Panc1 (cell line): ENCODE measurements at regions not wholly inside any gene's neighbourhood (a gene's known extent, or its start where the extent isn't known, plus 50 kb on each side); places are given as distances from the start of the nearest gene placed in this dataset.

Source experiments
- POLR2AphosphoS5 ChIP-seq: IDR thresholded peaks from 2 replicates; pipeline ENCODE4 v1.6.1; 2012; ENCODE audit warnings: mild to moderate bottlenecking, low read depth, low read length, moderate library complexity
- SIN3A ChIP-seq: IDR thresholded peaks from 2 replicates; pipeline ENCODE4 v1.6.1; 2012; ENCODE audit warnings: low read depth, mild to moderate bottlenecking, low read length, moderate library complexity, borderline replicate concordance; ENCODE audit not compliant: insufficient read depth
- TCF7L2 ChIP-seq: IDR thresholded peaks from 2 replicates; pipeline ENCODE4 v1.6.1; 2011; ENCODE audit warnings: mild to moderate bottlenecking, low read depth, low read length, inconsistent platforms
- TF ChIP-seq, protein P1 (sequence below): fragments of 450-650 bp; IDR thresholded peaks from 2 replicates; pipeline ENCODE4 v1.5.1; 2017; ENCODE audit warnings: mild to moderate bottlenecking
- TF ChIP-seq, protein P2 (sequence below), 2 experiments: IDR thresholded peaks; 2 replicates each; pipeline ENCODE4 v1.6.1; 2011 to 2012; ENCODE audit warnings: low read depth in 2 of 2, control low read depth in 1 of 2, low read length in 1 of 2, mild to moderate bottlenecking in 1 of 2, moderate library complexity in 1 of 2; ENCODE audit not compliant: insufficient read depth in 1 of 2

DNA sequence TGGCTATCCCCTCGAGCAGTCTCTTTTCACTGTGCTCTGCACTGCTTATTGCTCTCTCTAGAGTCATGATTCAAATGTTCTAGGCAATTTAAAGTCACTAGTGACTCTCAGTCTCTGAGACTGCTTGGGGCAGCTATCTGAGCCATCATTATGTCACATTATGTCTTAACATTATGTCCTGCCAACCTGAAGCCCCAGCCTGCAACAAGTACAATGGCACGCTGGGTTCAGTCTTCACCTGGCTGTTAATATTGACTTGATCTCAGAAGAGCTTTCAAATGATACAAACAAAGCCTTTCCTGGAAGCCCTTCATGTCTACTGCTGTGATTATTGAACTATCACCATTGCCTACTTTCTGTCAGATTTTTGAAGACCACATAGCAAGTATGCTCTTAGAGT is 128.1 kb upstream of the GRM7 start:
- TF ChIP-seq POLR2AphosphoS5, result no peak
- TF ChIP-seq, protein P1, sequence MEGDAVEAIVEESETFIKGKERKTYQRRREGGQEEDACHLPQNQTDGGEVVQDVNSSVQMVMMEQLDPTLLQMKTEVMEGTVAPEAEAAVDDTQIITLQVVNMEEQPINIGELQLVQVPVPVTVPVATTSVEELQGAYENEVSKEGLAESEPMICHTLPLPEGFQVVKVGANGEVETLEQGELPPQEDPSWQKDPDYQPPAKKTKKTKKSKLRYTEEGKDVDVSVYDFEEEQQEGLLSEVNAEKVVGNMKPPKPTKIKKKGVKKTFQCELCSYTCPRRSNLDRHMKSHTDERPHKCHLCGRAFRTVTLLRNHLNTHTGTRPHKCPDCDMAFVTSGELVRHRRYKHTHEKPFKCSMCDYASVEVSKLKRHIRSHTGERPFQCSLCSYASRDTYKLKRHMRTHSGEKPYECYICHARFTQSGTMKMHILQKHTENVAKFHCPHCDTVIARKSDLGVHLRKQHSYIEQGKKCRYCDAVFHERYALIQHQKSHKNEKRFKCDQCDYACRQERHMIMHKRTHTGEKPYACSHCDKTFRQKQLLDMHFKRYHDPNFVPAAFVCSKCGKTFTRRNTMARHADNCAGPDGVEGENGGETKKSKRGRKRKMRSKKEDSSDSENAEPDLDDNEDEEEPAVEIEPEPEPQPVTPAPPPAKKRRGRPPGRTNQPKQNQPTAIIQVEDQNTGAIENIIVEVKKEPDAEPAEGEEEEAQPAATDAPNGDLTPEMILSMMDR, result no peak
- TF ChIP-seq, protein P2, sequence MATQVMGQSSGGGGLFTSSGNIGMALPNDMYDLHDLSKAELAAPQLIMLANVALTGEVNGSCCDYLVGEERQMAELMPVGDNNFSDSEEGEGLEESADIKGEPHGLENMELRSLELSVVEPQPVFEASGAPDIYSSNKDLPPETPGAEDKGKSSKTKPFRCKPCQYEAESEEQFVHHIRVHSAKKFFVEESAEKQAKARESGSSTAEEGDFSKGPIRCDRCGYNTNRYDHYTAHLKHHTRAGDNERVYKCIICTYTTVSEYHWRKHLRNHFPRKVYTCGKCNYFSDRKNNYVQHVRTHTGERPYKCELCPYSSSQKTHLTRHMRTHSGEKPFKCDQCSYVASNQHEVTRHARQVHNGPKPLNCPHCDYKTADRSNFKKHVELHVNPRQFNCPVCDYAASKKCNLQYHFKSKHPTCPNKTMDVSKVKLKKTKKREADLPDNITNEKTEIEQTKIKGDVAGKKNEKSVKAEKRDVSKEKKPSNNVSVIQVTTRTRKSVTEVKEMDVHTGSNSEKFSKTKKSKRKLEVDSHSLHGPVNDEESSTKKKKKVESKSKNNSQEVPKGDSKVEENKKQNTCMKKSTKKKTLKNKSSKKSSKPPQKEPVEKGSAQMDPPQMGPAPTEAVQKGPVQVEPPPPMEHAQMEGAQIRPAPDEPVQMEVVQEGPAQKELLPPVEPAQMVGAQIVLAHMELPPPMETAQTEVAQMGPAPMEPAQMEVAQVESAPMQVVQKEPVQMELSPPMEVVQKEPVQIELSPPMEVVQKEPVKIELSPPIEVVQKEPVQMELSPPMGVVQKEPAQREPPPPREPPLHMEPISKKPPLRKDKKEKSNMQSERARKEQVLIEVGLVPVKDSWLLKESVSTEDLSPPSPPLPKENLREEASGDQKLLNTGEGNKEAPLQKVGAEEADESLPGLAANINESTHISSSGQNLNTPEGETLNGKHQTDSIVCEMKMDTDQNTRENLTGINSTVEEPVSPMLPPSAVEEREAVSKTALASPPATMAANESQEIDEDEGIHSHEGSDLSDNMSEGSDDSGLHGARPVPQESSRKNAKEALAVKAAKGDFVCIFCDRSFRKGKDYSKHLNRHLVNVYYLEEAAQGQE (IDR thresholded peaks at IDR 0.05; ENCODE audit: insufficient read depth in 1 of 2, low read depth in 2 of 2, low read length in 1 of 2), result no peak
- TF ChIP-seq TCF7L2, result no peak
- TF ChIP-seq SIN3A, result no peak
